ENCODE measurements at regions not wholly inside any gene's neighbourhood (a gene's known extent, or its start where the extent isn't known, plus 50 kb on each side); places are given as distances from the start of the nearest gene placed in this dataset.

GRCh38 chr6:100171533-100172321, 177.7 kb upstream of the MCHR2 start:
- Histone ChIP-seq H3K27ac (ENCODE audit: control insufficient read depth, insufficient read depth) (no peak overlapping the region), H3K4me1 (ENCODE audit: control insufficient read depth, insufficient read depth, low read length) (peaks cover 6% of the 10 kb centered on the region), H3K79me2 (ENCODE audit: control insufficient read depth, insufficient read depth, low read length) (no peaks in the 10 kb centered on the region), H3K36me3 (ENCODE audit: control insufficient read depth in 2 of 2, insufficient read depth in 2 of 2, low read length in 1 of 2) (no peaks in the 10 kb centered on the region), H3K9ac (ENCODE audit: control insufficient read depth, insufficient read depth, low read length) (no peak overlapping the region), H2AFZ (ENCODE audit: control insufficient read depth, low read depth, low read length) (no peak overlapping the region; the same call in 1 of the 2 replicates), H3K4me2 (ENCODE audit: control insufficient read depth, insufficient read depth) (no peak overlapping the region; the same call in none of the 2 replicates), H3K4me3 (no peak overlapping the region), H4K20me1 (ENCODE audit: control insufficient read depth, insufficient read depth) (no peaks in the 10 kb centered on the region), H3K9me3 (replicated peaks; ENCODE audit: control insufficient read depth, insufficient read depth, low read length) (no peaks in the 10 kb centered on the region; the same call in 2 of the 3 replicates), H3K27me3 (replicated peaks in 1 of 2; ENCODE audit: control insufficient read depth in 2 of 2, insufficient read depth in 2 of 2, low read length in 1 of 2) (no peaks in the 10 kb centered on the region)
- SMC1A ChIA-PET (ENCODE audit: uncharacterized antibody, unreplicated experiment), result interaction anchor here (0.7 to 2.2 kb wide), 19 partner anchors 8 to 548 kb away, joined by 3 to 14 read pairs (median 4); no protein-coding TSS in a partner anchor
- in situ Hi-C loops (cut with MboI) (no loop called here), intact Hi-C loops (cut with micrococcal nuclease; ENCODE audit: unreplicated experiment) (loop anchor here (2.0 to 5.0 kb wide), 2 partner anchors 44 to 307 kb away; no protein-coding TSS in a partner anchor)
- RAD21 ChIA-PET (ENCODE audit: unreplicated experiment), result interaction anchor here (1.2 to 2.0 kb wide), 3 partner anchors 45 to 58 kb away, joined by 5 to 7 read pairs (median 5); no protein-coding TSS in a partner anchor
- DNase-seq (ENCODE audit: low read depth, low spot score) (peak; percentile 60), ATAC-seq (peak; percentile 87), FAIRE-seq (peak; percentile 81)
- POLR2A ChIA-PET, result interaction anchor here (1.2 to 1.6 kb wide), 2 partner anchors 15 to 45 kb away, joined by 3 read pairs; no protein-coding TSS in a partner anchor
- CTCF ChIA-PET, result interaction anchor here (0.6 to 2.3 kb wide), 14 partner anchors 9 to 492 kb away, joined by 3 to 7 read pairs (median 4); no protein-coding TSS in a partner anchor
- 0% methylated on average over 4 of the region's 4 CpGs for WGBS (ENCODE audit: insufficient coverage, insufficient replicate concordance, low lambda C conversion rate, missing lambda C conversion rate)
- no TSS peak for BruUV-seq (replicated peaks)
- TF ChIP-seq FOS (IDR thresholded peaks at IDR 0.05; ENCODE audit: borderline replicate concordance, extremely low read depth, insufficient read length) (no peak), BRCA1 (IDR thresholded peaks at IDR 0.05; ENCODE audit: low read depth, low read length) (no peak), E2F4 (IDR thresholded peaks at IDR 0.05; ENCODE audit: low read depth, low read length) (no peak), BMI1 (IDR thresholded peaks at IDR 0.05; ENCODE audit: borderline replicate concordance) (0 out of 2 replicates have a peak, but pooled peaks have one; percentile 11), ETV6 (conservative IDR thresholded peaks at IDR 0.05 in 1 of 2, IDR thresholded peaks at IDR 0.05 in 1 of 2; ENCODE audit: borderline replicate concordance in 1 of 2, low read depth in 1 of 2) (peak in 1 of 2 experiments; percentile 53; a peak in 1 of 4 replicates), IKZF1 (conservative IDR thresholded peaks at IDR 0.05) (peak; percentile 70), STAT3 (IDR thresholded peaks at IDR 0.05; ENCODE audit: low read depth, low read length) (no peak), ATF3 (IDR thresholded peaks at IDR 0.05; ENCODE audit: borderline replicate concordance, extremely low read depth, low read depth, low read length) (no peak), TAF1 (IDR thresholded peaks at IDR 0.05; ENCODE audit: borderline replicate concordance, low read depth, low read length) (no peak), IRF5 (IDR thresholded peaks at IDR 0.05; ENCODE audit: borderline replicate concordance) (no peak), ESRRA (IDR thresholded peaks at IDR 0.05; ENCODE audit: low read length) (no peak), MXI1 (IDR thresholded peaks at IDR 0.05; ENCODE audit: low read depth, low read length) (no peak), ASH2L (IDR thresholded peaks at IDR 0.05; ENCODE audit: borderline replicate concordance, low read depth) (no peak), MTA3 (IDR thresholded peaks at IDR 0.05; ENCODE audit: borderline replicate concordance, low read length) (0 out of 2 replicates have a peak, but pooled peaks have one; percentile 27), SUPT20H (IDR thresholded peaks at IDR 0.05; ENCODE audit: borderline replicate concordance, control insufficient read depth, low read depth, low read length) (no peak), CBX3 (IDR thresholded peaks at IDR 0.05; ENCODE audit: borderline replicate concordance, low read depth) (no peak), HDGF (IDR thresholded peaks at IDR 0.05) (no peak), POLR2A (IDR thresholded peaks at IDR 0.05; ENCODE audit: low read depth, low read length) (no peak), EED (IDR thresholded peaks at IDR 0.05; ENCODE audit: low read depth) (peak; percentile 83), BCL11A (IDR thresholded peaks at IDR 0.05; ENCODE audit: low read depth, low read length) (peak; percentile 84; the same call in 1 of the 2 replicates)

Data from GM12878 (cell line).